ENCODE measurements at regions not wholly inside any gene's neighbourhood (a gene's known extent, or its start where the extent isn't known, plus 50 kb on each side); places are given as distances from the start of the nearest gene placed in this dataset.

GRCh38 chr1:29519788-29520110 lies 283.4 kb downstream of the PTPRU start:
- TF ChIP-seq, protein P1, sequence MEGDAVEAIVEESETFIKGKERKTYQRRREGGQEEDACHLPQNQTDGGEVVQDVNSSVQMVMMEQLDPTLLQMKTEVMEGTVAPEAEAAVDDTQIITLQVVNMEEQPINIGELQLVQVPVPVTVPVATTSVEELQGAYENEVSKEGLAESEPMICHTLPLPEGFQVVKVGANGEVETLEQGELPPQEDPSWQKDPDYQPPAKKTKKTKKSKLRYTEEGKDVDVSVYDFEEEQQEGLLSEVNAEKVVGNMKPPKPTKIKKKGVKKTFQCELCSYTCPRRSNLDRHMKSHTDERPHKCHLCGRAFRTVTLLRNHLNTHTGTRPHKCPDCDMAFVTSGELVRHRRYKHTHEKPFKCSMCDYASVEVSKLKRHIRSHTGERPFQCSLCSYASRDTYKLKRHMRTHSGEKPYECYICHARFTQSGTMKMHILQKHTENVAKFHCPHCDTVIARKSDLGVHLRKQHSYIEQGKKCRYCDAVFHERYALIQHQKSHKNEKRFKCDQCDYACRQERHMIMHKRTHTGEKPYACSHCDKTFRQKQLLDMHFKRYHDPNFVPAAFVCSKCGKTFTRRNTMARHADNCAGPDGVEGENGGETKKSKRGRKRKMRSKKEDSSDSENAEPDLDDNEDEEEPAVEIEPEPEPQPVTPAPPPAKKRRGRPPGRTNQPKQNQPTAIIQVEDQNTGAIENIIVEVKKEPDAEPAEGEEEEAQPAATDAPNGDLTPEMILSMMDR (IDR thresholded peaks at IDR 0.05 in 8 of 11, conservative IDR thresholded peaks at IDR 0.05 in 3 of 11), result no peak
- TF ChIP-seq POLR2A (IDR thresholded peaks at IDR 0.05) (no peak), POLR2AphosphoS5 (IDR thresholded peaks at IDR 0.05) (no peak)

All from spleen (tissue), 7 donors.